ENCODE measurements at regions not wholly inside any gene's neighbourhood (a gene's known extent, or its start where the extent isn't known, plus 50 kb on each side); places are given as distances from the start of the nearest gene placed in this dataset.

DNA sequence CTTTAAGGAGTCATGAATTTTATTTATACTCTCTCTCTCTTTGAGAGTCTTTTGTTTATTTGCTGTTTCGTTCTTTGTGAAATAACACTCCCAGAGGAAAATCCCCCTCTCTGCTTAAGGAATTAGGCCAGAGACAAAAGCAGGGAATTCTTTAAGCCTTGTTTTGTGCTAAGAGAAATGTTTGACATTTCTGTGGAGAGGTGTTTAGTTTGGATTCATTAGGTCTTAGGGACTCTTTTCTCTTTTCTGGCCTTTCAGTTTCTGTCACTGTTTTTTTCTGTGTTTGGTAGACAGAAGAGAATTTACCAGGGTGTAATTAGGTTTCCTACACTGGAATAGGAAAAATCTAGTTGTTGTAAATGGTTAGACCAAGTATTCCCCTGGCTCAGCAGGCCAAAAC, 241.8 kb upstream of the NR2F2 start:
- H3K79me2 ChIP-seq (ENCODE audit: control insufficient read depth, insufficient read depth, low read length), result no peaks in the 10 kb centered on the region
- peak overlapping the region; percentile 40 for H2AFZ ChIP-seq (ENCODE audit: low read length)
- peak overlapping the region; percentile 13 for H3K4me2 ChIP-seq (ENCODE audit: extremely low read depth, insufficient read depth, low read length)
- H3K27ac ChIP-seq (ENCODE audit: insufficient read depth, low read length), result no peak overlapping the region
- peak in 1 of 2 donors; percentile 20 for DNase-seq (ENCODE audit: low read depth in 2 of 2)
- no peak overlapping the region for H3K9ac ChIP-seq (ENCODE audit: insufficient read depth, low read length)
- no peaks in the 10 kb centered on the region for H3K36me3 ChIP-seq (ENCODE audit: control insufficient read depth, insufficient read depth, low read length)
- H3K9me3 ChIP-seq (ENCODE audit: control insufficient read depth, insufficient read depth, low read depth, low read length), result no peaks in the 10 kb centered on the region
- no peaks in the 10 kb centered on the region for H3K4me1 ChIP-seq (ENCODE audit: control insufficient read depth, extremely low read depth, insufficient read depth, low read length)
- no peak for TF ChIP-seq EZH2 (IDR thresholded peaks at IDR 0.05; ENCODE audit: low read length, missing control alignments)
- TF ChIP-seq, protein P1, sequence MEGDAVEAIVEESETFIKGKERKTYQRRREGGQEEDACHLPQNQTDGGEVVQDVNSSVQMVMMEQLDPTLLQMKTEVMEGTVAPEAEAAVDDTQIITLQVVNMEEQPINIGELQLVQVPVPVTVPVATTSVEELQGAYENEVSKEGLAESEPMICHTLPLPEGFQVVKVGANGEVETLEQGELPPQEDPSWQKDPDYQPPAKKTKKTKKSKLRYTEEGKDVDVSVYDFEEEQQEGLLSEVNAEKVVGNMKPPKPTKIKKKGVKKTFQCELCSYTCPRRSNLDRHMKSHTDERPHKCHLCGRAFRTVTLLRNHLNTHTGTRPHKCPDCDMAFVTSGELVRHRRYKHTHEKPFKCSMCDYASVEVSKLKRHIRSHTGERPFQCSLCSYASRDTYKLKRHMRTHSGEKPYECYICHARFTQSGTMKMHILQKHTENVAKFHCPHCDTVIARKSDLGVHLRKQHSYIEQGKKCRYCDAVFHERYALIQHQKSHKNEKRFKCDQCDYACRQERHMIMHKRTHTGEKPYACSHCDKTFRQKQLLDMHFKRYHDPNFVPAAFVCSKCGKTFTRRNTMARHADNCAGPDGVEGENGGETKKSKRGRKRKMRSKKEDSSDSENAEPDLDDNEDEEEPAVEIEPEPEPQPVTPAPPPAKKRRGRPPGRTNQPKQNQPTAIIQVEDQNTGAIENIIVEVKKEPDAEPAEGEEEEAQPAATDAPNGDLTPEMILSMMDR (conservative IDR thresholded peaks at IDR 0.05 in 1 of 2, IDR thresholded peaks at IDR 0.05 in 1 of 2; ENCODE audit: low read depth in 1 of 2, low read length in 2 of 2), result no peak
- H3K4me3 ChIP-seq (replicated peaks in 1 of 4; ENCODE audit: control extremely low read depth in 1 of 4, insufficient read depth in 1 of 4, low read depth in 3 of 4, low read length in 4 of 4), result no peak overlapping the region
- H3K27me3 ChIP-seq (ENCODE audit: control insufficient read depth, insufficient read depth, low read length), result no peaks in the 10 kb centered on the region
- no peaks in the 10 kb centered on the region for H4K20me1 ChIP-seq (ENCODE audit: control insufficient read depth, extremely low read depth, insufficient read depth, low read length)

DNA sequence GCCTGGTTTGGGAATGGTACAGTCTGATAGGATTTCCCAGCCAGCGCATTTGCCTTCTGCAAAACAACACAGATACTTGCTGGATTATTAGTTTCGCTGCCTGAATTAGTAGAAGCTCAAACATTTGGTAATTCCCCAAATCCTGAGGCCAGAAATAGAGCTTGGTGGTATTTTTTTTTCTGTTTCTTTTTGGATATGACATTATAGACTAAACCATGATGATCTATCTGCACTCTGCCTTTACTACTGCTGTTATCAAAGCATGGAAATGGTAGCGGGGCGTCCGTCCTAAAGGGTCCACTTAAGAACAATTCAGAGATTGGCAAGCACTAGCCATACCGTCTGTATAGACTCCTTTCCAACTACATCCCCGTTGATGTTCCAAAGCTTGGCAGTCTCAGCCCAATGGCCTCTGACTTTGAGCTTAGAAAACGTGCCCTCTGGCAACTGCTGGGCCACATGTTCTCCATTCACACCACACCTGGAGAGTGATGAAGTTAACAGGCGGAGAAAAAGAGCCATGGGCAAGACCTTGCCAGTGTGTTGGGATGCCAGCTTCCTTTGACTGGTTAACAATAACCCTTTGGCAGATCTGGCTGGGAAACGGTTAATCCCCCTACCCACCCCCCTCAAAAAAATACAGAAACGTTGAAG, 241.0 kb upstream of the NR2F2 start:
- Histone ChIP-seq H3K27me3 (ENCODE audit: control insufficient read depth, insufficient read depth, low read length) (no peaks in the 10 kb centered on the region), H3K9me3 (ENCODE audit: control insufficient read depth, insufficient read depth, low read depth, low read length) (no peaks in the 10 kb centered on the region), H3K36me3 (ENCODE audit: control insufficient read depth, insufficient read depth, low read length) (no peaks in the 10 kb centered on the region), H4K20me1 (ENCODE audit: control insufficient read depth, extremely low read depth, insufficient read depth, low read length) (no peaks in the 10 kb centered on the region), H2AFZ (ENCODE audit: low read length) (no peak overlapping the region), H3K4me2 (ENCODE audit: extremely low read depth, insufficient read depth, low read length) (no peak overlapping the region), H3K27ac (ENCODE audit: insufficient read depth, low read length) (no peak overlapping the region), H3K4me1 (ENCODE audit: control insufficient read depth, extremely low read depth, insufficient read depth, low read length) (no peaks in the 10 kb centered on the region), H3K79me2 (ENCODE audit: control insufficient read depth, insufficient read depth, low read length) (no peaks in the 10 kb centered on the region), H3K4me3 (replicated peaks in 1 of 4; ENCODE audit: control extremely low read depth in 1 of 4, insufficient read depth in 1 of 4, low read depth in 3 of 4, low read length in 4 of 4) (no peak overlapping the region), H3K9ac (ENCODE audit: insufficient read depth, low read length) (no peak overlapping the region)
- no peak for DNase-seq (ENCODE audit: low read depth in 2 of 2)
- TF ChIP-seq, protein P1 (conservative IDR thresholded peaks at IDR 0.05 in 1 of 2, IDR thresholded peaks at IDR 0.05 in 1 of 2; ENCODE audit: low read depth in 1 of 2, low read length in 2 of 2), result no peak
- no peak for TF ChIP-seq EZH2 (IDR thresholded peaks at IDR 0.05; ENCODE audit: low read length, missing control alignments)

DNA sequence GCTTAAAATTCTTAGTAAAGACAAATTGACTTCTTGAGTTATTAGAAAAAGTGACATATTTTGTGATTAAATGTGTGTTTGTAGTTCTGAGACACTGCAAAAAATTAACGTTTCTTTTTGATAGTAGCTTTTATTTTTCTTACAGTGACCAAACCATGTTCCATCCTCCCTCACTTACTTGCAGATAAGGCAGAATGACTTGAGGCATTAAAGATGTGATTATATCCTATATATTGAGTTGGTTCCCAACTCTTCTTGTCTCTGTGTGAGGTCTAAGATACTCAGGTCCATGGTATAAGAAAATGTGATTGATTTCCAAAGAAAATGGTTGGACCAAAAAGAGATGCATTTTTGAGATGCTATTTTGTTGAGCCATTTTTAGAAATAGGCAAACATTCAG, 238.3 kb upstream of the NR2F2 start:
- H3K9me3 ChIP-seq (ENCODE audit: control insufficient read depth, insufficient read depth, low read depth, low read length), result no peaks in the 10 kb centered on the region
- no peak overlapping the region for H2AFZ ChIP-seq (ENCODE audit: low read length)
- H3K79me2 ChIP-seq (ENCODE audit: control insufficient read depth, insufficient read depth, low read length), result no peaks in the 10 kb centered on the region
- H3K4me1 ChIP-seq (ENCODE audit: control insufficient read depth, extremely low read depth, insufficient read depth, low read length), result no peaks in the 10 kb centered on the region
- no peak overlapping the region for H3K4me3 ChIP-seq (replicated peaks in 1 of 4; ENCODE audit: control extremely low read depth in 1 of 4, insufficient read depth in 1 of 4, low read depth in 3 of 4, low read length in 4 of 4)
- H3K27me3 ChIP-seq (ENCODE audit: control insufficient read depth, insufficient read depth, low read length), result no peaks in the 10 kb centered on the region
- H3K36me3 ChIP-seq (ENCODE audit: control insufficient read depth, insufficient read depth, low read length), result no peaks in the 10 kb centered on the region
- no peak overlapping the region for H3K9ac ChIP-seq (ENCODE audit: insufficient read depth, low read length)
- no peaks in the 10 kb centered on the region for H4K20me1 ChIP-seq (ENCODE audit: control insufficient read depth, extremely low read depth, insufficient read depth, low read length)
- no peak overlapping the region for H3K4me2 ChIP-seq (ENCODE audit: extremely low read depth, insufficient read depth, low read length)
- TF ChIP-seq, protein P1 (conservative IDR thresholded peaks at IDR 0.05 in 1 of 2, IDR thresholded peaks at IDR 0.05 in 1 of 2; ENCODE audit: low read depth in 1 of 2, low read length in 2 of 2), result no peak
- no peak for TF ChIP-seq EZH2 (IDR thresholded peaks at IDR 0.05; ENCODE audit: low read length, missing control alignments)
- DNase-seq (ENCODE audit: low read depth in 2 of 2), result no peak
- no peak overlapping the region for H3K27ac ChIP-seq (ENCODE audit: insufficient read depth, low read length)

All from fibroblast of lung (primary cell).